Body of pancreas (tissue), 4 donors: ENCODE measurements at regions not wholly inside any gene's neighbourhood (a gene's known extent, or its start where the extent isn't known, plus 50 kb on each side); places are given as distances from the start of the nearest gene placed in this dataset.

ENCODE experiments used
- ATAC-seq: fragments of 150-250 bp; one replicate; pipeline ENCODE4 v1.9.1; 2016
- DNase-seq, 4 donors: peaks; one replicate each; pipeline ENCODE4 v3.0.0-alpha.2; 2019
- H3K27ac ChIP-seq, 4 donors: fragments of 200-600 bp; sonication (generic); 1 replicate in 3 of 4; 2 replicates in 1 of 4; pipeline versions ENCODE4 v1.5.1 to v1.6.1; 2016 to 2019; ENCODE audit warnings: mild to moderate bottlenecking in 1 of 4, mixed read lengths in 1 of 4, moderate library complexity in 1 of 4
- H3K27me3 ChIP-seq, 2 donors: fragments of 200-600 bp; sonication (generic); one replicate each; pipeline ENCODE4 v1.6.0; 2016; ENCODE audit warnings: mild to moderate bottlenecking in 1 of 2
- H3K36me3 ChIP-seq, 2 donors: fragments of 200-600 bp; sonication (generic); replicated peaks in 1 of 2; 2 replicates each; pipeline ENCODE4 v1.5.1; 2016; ENCODE audit warnings: low read depth in 2 of 2; ENCODE audit not compliant: insufficient read depth in 1 of 2
- H3K4me1 ChIP-seq: fragments of 200-600 bp; sonication (generic); one replicate; pipeline ENCODE4 v1.6.0; 2016
- H3K4me3 ChIP-seq, 2 donors: fragments of 200-600 bp; sonication (generic); 1 replicate in 1 of 2; 2 replicates in 1 of 2; pipeline ENCODE4 v1.5.1; 2016 to 2019
- H3K9me3 ChIP-seq, 3 donors: fragments of 200-600 bp; sonication (generic); 1 replicate in 2 of 3; 2 replicates in 1 of 3; pipeline ENCODE4 v1.5.1; 2016
- POLR2A ChIP-seq, 3 donors: fragments of 450-650 bp; IDR thresholded peaks; one replicate each; pipeline ENCODE4 v1.6.1; 2016; ENCODE audit warnings: antibody characterized with exemption in 3 of 3, mild to moderate bottlenecking in 2 of 3
- WGBS, 2 donors: methylation state at CpG; one replicate each; pipeline ENCODE4 v1.1.5; 2017; 5-methylcytosine and 5-hydroxymethylcytosine counted together
- intact Hi-C: fragments of 100-400 bp; cut with DNase I; formaldehyde crosslinking; loops from one replicate; pipeline ENCODE4 v1.15.1; 2023
- TF ChIP-seq, protein P1 (sequence below), 7 experiments: fragments of 450-650 bp in 4 of 7; fragments of 200-600 bp in 3 of 7; sonication (generic) in 3 of 7; IDR thresholded peaks; one replicate each; pipeline ENCODE4 v1.5.1; 2016 to 2019; ENCODE audit warnings: antibody characterized with exemption in 7 of 7

DNA sequence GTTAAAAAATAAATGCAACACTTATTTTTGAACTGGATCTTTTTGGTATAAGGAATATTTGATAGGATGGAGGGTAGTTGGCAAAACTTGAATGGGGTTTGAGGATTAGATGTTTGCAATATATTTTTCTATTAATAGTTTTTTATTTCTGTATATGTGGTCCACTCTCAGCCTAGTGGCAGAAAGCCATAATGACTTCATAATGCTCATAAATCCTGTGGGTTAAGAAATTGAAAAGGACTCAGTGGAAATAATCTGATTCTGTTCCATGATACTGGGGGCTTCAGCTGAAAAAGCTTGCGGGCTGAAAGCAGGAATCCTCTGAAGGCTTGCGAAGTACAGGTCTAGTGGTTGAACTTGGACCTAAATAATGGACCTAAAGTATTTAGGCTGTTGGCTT is 1028.6 kb upstream of the PRMT6 start:
- no peak overlapping the region for H3K27ac ChIP-seq
- no peaks in the 10 kb centered on the region for H3K9me3 ChIP-seq
- TF ChIP-seq POLR2A (IDR thresholded peaks at IDR 0.05): no peak
- TF ChIP-seq, protein P1, sequence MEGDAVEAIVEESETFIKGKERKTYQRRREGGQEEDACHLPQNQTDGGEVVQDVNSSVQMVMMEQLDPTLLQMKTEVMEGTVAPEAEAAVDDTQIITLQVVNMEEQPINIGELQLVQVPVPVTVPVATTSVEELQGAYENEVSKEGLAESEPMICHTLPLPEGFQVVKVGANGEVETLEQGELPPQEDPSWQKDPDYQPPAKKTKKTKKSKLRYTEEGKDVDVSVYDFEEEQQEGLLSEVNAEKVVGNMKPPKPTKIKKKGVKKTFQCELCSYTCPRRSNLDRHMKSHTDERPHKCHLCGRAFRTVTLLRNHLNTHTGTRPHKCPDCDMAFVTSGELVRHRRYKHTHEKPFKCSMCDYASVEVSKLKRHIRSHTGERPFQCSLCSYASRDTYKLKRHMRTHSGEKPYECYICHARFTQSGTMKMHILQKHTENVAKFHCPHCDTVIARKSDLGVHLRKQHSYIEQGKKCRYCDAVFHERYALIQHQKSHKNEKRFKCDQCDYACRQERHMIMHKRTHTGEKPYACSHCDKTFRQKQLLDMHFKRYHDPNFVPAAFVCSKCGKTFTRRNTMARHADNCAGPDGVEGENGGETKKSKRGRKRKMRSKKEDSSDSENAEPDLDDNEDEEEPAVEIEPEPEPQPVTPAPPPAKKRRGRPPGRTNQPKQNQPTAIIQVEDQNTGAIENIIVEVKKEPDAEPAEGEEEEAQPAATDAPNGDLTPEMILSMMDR (IDR thresholded peaks at IDR 0.05): no peak
- intact Hi-C loops: no loop called here
- H3K4me3 ChIP-seq: no peak overlapping the region
- no peaks in the 10 kb centered on the region for H3K36me3 ChIP-seq
- DNase-seq (no peak), ATAC-seq (no peak)
- no peaks in the 10 kb centered on the region for H3K27me3 ChIP-seq
- 65 to 91% methylated on average over 2 of the region's 2 CpGs for WGBS, 2 donors
- H3K4me1 ChIP-seq: no peaks in the 10 kb centered on the region

DNA sequence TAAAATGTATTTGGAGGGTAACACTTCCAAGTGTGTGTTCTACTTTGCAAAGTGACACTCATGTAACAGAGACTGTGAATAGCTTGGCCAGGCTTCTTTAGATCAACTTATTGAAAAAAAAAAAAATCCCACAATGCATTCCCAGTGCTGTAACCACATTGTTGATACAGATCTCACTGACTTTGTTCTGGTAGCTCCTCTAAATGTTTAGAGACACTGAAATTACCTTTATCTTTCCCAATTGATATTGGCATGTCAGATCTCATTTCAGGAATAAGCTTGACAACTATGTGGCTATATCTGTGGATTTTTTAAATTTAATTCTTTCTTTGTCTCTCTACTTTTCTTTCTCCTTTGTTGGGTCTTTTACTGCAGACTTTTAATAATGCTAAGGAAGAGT is 1018.9 kb upstream of the PRMT6 start:
- H3K4me1 ChIP-seq: no peaks in the 10 kb centered on the region
- TF ChIP-seq, protein P1 (IDR thresholded peaks at IDR 0.05): no peak
- TF ChIP-seq POLR2A (IDR thresholded peaks at IDR 0.05): no peak
- no peak for ATAC-seq
- H3K27ac ChIP-seq: no peak overlapping the region
- no peak for DNase-seq
- intact Hi-C loops: no loop called here
- H3K4me3 ChIP-seq: no peak overlapping the region
- H3K27me3 ChIP-seq: no peaks in the 10 kb centered on the region
- H3K9me3 ChIP-seq: no peaks in the 10 kb centered on the region
- no peaks in the 10 kb centered on the region for H3K36me3 ChIP-seq

DNA sequence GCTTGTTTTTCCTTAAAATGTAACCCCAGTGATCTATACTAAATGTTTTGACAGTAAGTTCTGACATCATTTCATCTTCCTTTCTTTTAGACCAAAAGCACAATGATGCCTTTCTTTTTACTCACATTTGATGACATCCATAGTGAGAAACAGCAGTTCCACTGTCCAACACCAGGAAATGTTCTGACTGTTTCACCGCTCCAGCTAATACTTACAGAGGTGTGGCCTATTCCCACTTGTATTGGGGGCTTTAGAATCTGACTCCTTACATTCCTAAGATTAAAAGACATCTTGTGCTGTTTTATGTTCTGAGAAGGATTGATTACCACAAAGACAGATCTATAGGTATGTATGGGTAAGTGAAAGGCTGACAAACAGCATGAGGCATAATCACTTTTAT is 1018.2 kb upstream of the PRMT6 start:
- no peaks in the 10 kb centered on the region for H3K27me3 ChIP-seq
- WGBS, 2 donors: 48 to 85% methylated on average over 1 of the region's 1 CpG
- no peaks in the 10 kb centered on the region for H3K9me3 ChIP-seq
- DNase-seq: no peak
- H3K4me1 ChIP-seq: no peaks in the 10 kb centered on the region
- H3K36me3 ChIP-seq: no peaks in the 10 kb centered on the region
- ATAC-seq: no peak
- no peak overlapping the region for H3K27ac ChIP-seq
- no peak for TF ChIP-seq POLR2A (IDR thresholded peaks at IDR 0.05)
- TF ChIP-seq, protein P1 (IDR thresholded peaks at IDR 0.05): no peak
- intact Hi-C loops: no loop called here
- H3K4me3 ChIP-seq: no peak overlapping the region

DNA sequence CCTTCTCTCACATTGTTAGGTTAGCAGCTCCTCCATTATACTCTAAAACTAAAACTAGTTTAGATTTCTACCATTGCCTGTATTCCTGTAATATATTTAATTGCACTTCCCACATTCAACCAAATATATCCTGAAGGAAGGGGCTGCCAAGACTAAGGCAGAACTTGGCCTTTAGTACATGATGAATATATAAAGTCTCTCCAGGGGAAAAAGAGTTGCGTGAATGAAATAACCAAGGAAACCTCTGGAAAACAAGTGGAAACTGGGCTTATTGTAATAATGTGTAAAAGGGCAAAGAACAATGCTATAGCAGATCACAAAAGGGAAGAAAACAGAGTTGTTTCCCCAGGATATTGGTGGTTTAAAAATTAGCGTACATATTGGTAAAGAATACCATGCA is 1012.5 kb upstream of the PRMT6 start:
- Histone ChIP-seq H3K4me1 (no peaks in the 10 kb centered on the region), H3K36me3 (no peaks in the 10 kb centered on the region), H3K9me3 (no peaks in the 10 kb centered on the region), H3K27me3 (no peaks in the 10 kb centered on the region), H3K27ac (no peak overlapping the region), H3K4me3 (no peak overlapping the region)
- TF ChIP-seq, protein P1 (IDR thresholded peaks at IDR 0.05): no peak
- no peak for TF ChIP-seq POLR2A (IDR thresholded peaks at IDR 0.05)
- 74 to 88% methylated on average over 2 of the region's 2 CpGs for WGBS, 2 donors
- intact Hi-C loops: no loop called here
- no peak for ATAC-seq
- no peak for DNase-seq

DNA sequence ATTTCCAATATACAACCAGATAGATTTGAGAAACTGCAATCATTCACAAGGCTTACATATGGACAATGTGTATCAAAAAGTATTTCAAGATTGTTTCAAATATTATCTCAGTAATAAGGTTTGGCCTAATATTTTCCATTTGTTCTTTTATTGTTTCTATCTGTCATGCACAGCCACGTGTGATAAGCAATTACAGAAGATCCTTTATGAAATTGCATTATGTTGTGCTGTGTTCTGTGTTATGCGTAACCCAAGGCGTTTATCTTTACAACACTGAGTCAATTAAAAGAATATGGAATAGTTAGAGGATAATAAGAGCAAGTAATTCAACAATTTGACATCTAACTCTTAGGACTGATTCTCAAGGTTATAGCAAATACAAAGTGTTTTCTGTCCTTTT is 1009.3 kb upstream of the PRMT6 start:
- DNase-seq (no peak), ATAC-seq (no peak)
- intact Hi-C loops: no loop called here
- Histone ChIP-seq H3K4me3 (no peak overlapping the region), H3K27me3 (no peaks in the 10 kb centered on the region), H3K27ac (no peak overlapping the region), H3K36me3 (no peaks in the 10 kb centered on the region), H3K4me1 (no peaks in the 10 kb centered on the region), H3K9me3 (no peaks in the 10 kb centered on the region)
- 47 to 58% methylated on average over 3 of the region's 3 CpGs for WGBS, 2 donors
- TF ChIP-seq, protein P1 (IDR thresholded peaks at IDR 0.05): no peak
- no peak for TF ChIP-seq POLR2A (IDR thresholded peaks at IDR 0.05)
